HCT116 (cell line): ENCODE measurements at regions not wholly inside any gene's neighbourhood (a gene's known extent, or its start where the extent isn't known, plus 50 kb on each side); places are given as distances from the start of the nearest gene placed in this dataset.

Experiments
- ATAC-seq: fragments of 200-7000 bp; cut with Tn5 transposase; 2 replicates; pipeline ENCODE4 v1.9.1; 2020; ENCODE audit warnings: mild to moderate bottlenecking, moderate library complexity
- BruUV-seq: library from RNA; stranded (reverse); fragments of 400-500 nt; replicated peaks from 2 replicates; lab custom pipeline; 2021; lab: Mats Ljungman, UMichigan
- CTCF ChIA-PET: fragments of 300-600 bp; sonication (Branson Sonifier 250); formaldehyde crosslinking; loops from one replicate; lab custom pipeline; 2021; ENCODE audit warnings: antibody characterized with exemption; lab: Charles Lee
- POLR2A ChIA-PET: fragments of 300-600, 350-600 bp; sonication (Branson Sonifier 250); formaldehyde crosslinking; loops from one replicate; lab custom pipeline; 2021; ENCODE audit warnings: antibody characterized with exemption; lab: Charles Lee
- RAD21 ChIA-PET, 2 experiments: fragments of 300-600 bp; sonication (Branson Sonifier 250); formaldehyde crosslinking; loops; one replicate each; lab custom pipeline; 2023; ENCODE audit warnings: low total read pairs in 2 of 2; ENCODE audit not compliant: uncharacterized antibody in 2 of 2, unreplicated experiment in 2 of 2, low non-redundant PET in 1 of 2; lab: Charles Lee
- DNase-seq: peaks from one replicate; pipeline ENCODE4 v3.0.0-alpha.2; 2010; ENCODE audit warnings: low read depth, low spot score
- H2AFZ ChIP-seq: fragments of 200-600 bp; shearing (Covaris generic), sonication (generic); 2 replicates; pipeline ENCODE4 v1.6.1; 2017; ENCODE audit warnings: low read depth, mixed run types, mixed read lengths, antibody characterized with exemption, low read length; ENCODE audit not compliant: poor library complexity, severe bottlenecking
- H3K27ac ChIP-seq: 2 replicates; pipeline ENCODE4 v1.5.1; 2012; ENCODE audit warnings: low read depth, low read length
- H3K27me3 ChIP-seq: fragments of 200-600 bp; sonication (generic); 2 replicates; pipeline ENCODE4 v1.6.1; 2016; ENCODE audit warnings: mixed run types, low read length, mixed read lengths; ENCODE audit not compliant: insufficient read depth
- H3K36me3 ChIP-seq, 2 experiments: fragments of 200-500 bp in 1 of 2; fragments of 200-600 bp in 1 of 2; sonication (Bioruptor generic) in 1 of 2; sonication (generic) in 1 of 2; 2 replicates each; pipeline versions ENCODE4 v1.5.1 to v1.6.1; 2014 to 2016; ENCODE audit warnings: low read length in 2 of 2, inconsistent platforms in 1 of 2, mixed read lengths in 1 of 2, mixed run types in 1 of 2; ENCODE audit not compliant: insufficient read depth in 2 of 2, control insufficient read depth in 1 of 2
- H3K4me1 ChIP-seq, 2 experiments: fragments of 200-600 bp in 1 of 2; sonication (generic) in 1 of 2; 2 replicates each; pipeline versions ENCODE4 v1.5.1 to v1.6.1; 2012 to 2017; ENCODE audit warnings: low read length in 2 of 2, inconsistent platforms in 1 of 2, mild to moderate bottlenecking in 1 of 2, mixed read lengths in 1 of 2, mixed run types in 1 of 2, moderate library complexity in 1 of 2; ENCODE audit not compliant: insufficient read depth in 2 of 2, control insufficient read depth in 1 of 2
- H3K4me2 ChIP-seq: fragments of 200-600 bp; sonication (generic); 2 replicates; pipeline ENCODE4 v1.6.1; 2017; ENCODE audit warnings: mixed run types, low read length, mixed read lengths
- H3K4me3 ChIP-seq, 2 experiments: fragments of 200-600 bp in 1 of 2; sonication (generic) in 1 of 2; replicated peaks in 1 of 2; 2 replicates each; pipeline ENCODE4 v1.5.1; 2011 to 2016; ENCODE audit warnings: low read length in 2 of 2, control low read depth in 1 of 2, low read depth in 1 of 2, mild to moderate bottlenecking in 1 of 2, mixed read lengths in 1 of 2, mixed run types in 1 of 2
- H3K79me2 ChIP-seq: fragments of 200-600 bp; sonication (generic); 2 replicates; pipeline ENCODE4 v1.6.1; 2017; ENCODE audit warnings: mild to moderate bottlenecking, mixed run types, low read length, moderate library complexity, mixed read lengths; ENCODE audit not compliant: insufficient read depth
- H3K9ac ChIP-seq: fragments of 200-600 bp; sonication (generic); 2 replicates; pipeline ENCODE4 v1.6.1; 2016; ENCODE audit warnings: low read length, mixed read lengths
- H3K9me2 ChIP-seq: fragments of 200-600 bp; sonication (generic), shearing (Covaris generic); 2 replicates; pipeline ENCODE4 v1.6.1; 2017; ENCODE audit warnings: mixed run types, mild to moderate bottlenecking, moderate library complexity; ENCODE audit not compliant: insufficient read depth
- H3K9me3 ChIP-seq, 2 experiments: fragments of 200-500 bp in 1 of 2; fragments of 200-600 bp in 1 of 2; sonication (Bioruptor generic) in 1 of 2; sonication (generic) in 1 of 2; 2 replicates each; pipeline ENCODE4 v1.6.1; 2014 to 2017; ENCODE audit warnings: low read length in 2 of 2, mixed read lengths in 2 of 2, inconsistent platforms in 1 of 2, low read depth in 1 of 2, mild to moderate bottlenecking in 1 of 2, mixed run types in 1 of 2, moderate library complexity in 1 of 2; ENCODE audit not compliant: control insufficient read depth in 1 of 2, insufficient read depth in 1 of 2
- H4K20me1 ChIP-seq: fragments of 200-600 bp; sonication (generic), shearing (Covaris generic); 2 replicates; pipeline ENCODE4 v1.6.1; 2017; ENCODE audit warnings: mixed run types, mild to moderate bottlenecking, moderate library complexity; ENCODE audit not compliant: insufficient read depth
- EZH2phosphoT487 ChIP-seq: fragments of 200-600 bp; IDR thresholded peaks from 2 replicates; pipeline ENCODE4 v1.6.1; 2018; ENCODE audit warnings: antibody characterized with exemption, borderline replicate concordance
- FOSL1 ChIP-seq: IDR thresholded peaks from 2 replicates; pipeline ENCODE4 v1.6.1; 2012; ENCODE audit warnings: low read depth
- POLR2A ChIP-seq: IDR thresholded peaks from 2 replicates; pipeline ENCODE4 v1.7.0; 2011; ENCODE audit warnings: borderline replicate concordance; ENCODE audit not compliant: insufficient read depth, insufficient read length; ENCODE audit errors: extremely low read depth
- YY1 ChIP-seq: IDR thresholded peaks from 2 replicates; pipeline ENCODE4 v1.6.1; 2011; ENCODE audit warnings: low read length, low read depth, moderate library complexity, mild to moderate bottlenecking; ENCODE audit not compliant: insufficient replicate concordance; ENCODE audit errors: extremely low read depth
- ZBTB33 ChIP-seq: IDR thresholded peaks from 2 replicates; pipeline ENCODE4 v1.6.1; 2011; ENCODE audit warnings: mild to moderate bottlenecking, low read length, moderate library complexity; ENCODE audit not compliant: insufficient replicate concordance; ENCODE audit errors: extremely low read depth
- ZNF274 ChIP-seq: fragments of 200-500 bp; sonication (Bioruptor generic); IDR thresholded peaks from 2 replicates; pipeline ENCODE4 v1.6.1; 2014; ENCODE audit warnings: mild to moderate bottlenecking, low read depth, low read length, inconsistent platforms
- intact Hi-C: fragments of 100-400 bp; cut with micrococcal nuclease; formaldehyde crosslinking; loops from 2 replicates; pipeline ENCODE4 v1.10.0; 2022
- TF ChIP-seq, protein P1 (sequence below): IDR thresholded peaks from 2 replicates; pipeline ENCODE4 v1.6.1; 2012; ENCODE audit warnings: low read depth

DNA sequence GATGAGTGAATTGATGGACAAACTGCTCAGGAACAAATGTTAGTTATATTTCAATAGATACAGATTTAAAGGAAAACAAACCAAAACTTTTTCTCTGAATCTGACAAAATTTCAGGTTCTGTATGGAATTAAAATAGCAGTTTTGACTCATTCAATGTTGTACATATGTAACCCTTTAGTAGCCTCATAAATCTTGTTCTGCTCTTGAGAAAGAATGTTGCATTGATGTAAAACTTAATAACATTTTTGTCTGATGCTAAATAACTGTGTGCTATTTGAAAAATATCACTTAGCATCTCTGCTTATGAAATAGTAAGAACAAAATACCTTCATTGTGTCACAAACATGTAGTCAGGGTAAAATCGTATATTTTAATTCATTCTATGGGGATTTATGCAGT lies 168.9 kb upstream of the NOVA1 start:
- no peak overlapping the region for H3K4me3 ChIP-seq
- TF ChIP-seq POLR2A (no peak), ZBTB33 (no peak), YY1 (no peak), ZNF274 (no peak), FOSL1 (no peak), EZH2phosphoT487 (no peak)
- TF ChIP-seq, protein P1, sequence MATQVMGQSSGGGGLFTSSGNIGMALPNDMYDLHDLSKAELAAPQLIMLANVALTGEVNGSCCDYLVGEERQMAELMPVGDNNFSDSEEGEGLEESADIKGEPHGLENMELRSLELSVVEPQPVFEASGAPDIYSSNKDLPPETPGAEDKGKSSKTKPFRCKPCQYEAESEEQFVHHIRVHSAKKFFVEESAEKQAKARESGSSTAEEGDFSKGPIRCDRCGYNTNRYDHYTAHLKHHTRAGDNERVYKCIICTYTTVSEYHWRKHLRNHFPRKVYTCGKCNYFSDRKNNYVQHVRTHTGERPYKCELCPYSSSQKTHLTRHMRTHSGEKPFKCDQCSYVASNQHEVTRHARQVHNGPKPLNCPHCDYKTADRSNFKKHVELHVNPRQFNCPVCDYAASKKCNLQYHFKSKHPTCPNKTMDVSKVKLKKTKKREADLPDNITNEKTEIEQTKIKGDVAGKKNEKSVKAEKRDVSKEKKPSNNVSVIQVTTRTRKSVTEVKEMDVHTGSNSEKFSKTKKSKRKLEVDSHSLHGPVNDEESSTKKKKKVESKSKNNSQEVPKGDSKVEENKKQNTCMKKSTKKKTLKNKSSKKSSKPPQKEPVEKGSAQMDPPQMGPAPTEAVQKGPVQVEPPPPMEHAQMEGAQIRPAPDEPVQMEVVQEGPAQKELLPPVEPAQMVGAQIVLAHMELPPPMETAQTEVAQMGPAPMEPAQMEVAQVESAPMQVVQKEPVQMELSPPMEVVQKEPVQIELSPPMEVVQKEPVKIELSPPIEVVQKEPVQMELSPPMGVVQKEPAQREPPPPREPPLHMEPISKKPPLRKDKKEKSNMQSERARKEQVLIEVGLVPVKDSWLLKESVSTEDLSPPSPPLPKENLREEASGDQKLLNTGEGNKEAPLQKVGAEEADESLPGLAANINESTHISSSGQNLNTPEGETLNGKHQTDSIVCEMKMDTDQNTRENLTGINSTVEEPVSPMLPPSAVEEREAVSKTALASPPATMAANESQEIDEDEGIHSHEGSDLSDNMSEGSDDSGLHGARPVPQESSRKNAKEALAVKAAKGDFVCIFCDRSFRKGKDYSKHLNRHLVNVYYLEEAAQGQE = no peak
- intact Hi-C loops = no loop called here
- no peaks in the 10 kb centered on the region for H3K9me2 ChIP-seq
- H3K4me1 ChIP-seq = no peaks in the 10 kb centered on the region
- no peaks in the 10 kb centered on the region for H4K20me1 ChIP-seq
- POLR2A ChIA-PET = no interaction called here
- ATAC-seq (no peak), DNase-seq (no peak)
- BruUV-seq = no TSS peak
- CTCF ChIA-PET = no interaction called here
- RAD21 ChIA-PET = no interaction called here
- no peak overlapping the region for H2AFZ ChIP-seq
- no peak overlapping the region for H3K9ac ChIP-seq
- no peaks in the 10 kb centered on the region for H3K36me3 ChIP-seq
- H3K4me2 ChIP-seq = no peak overlapping the region
- H3K79me2 ChIP-seq = no peaks in the 10 kb centered on the region
- no peaks in the 10 kb centered on the region for H3K27me3 ChIP-seq
- H3K9me3 ChIP-seq = peaks cover 12 to 25% of the 10 kb centered on the region in 2 experiments; a peak in 2 of 4 replicates
- no peak overlapping the region for H3K27ac ChIP-seq
